ENCODE measurements at regions not wholly inside any gene's neighbourhood (a gene's known extent, or its start where the extent isn't known, plus 50 kb on each side); places are given as distances from the start of the nearest gene placed in this dataset.

- Mint-ChIP-seq H3K4me3 (ENCODE audit: unreplicated experiment) (no peak overlapping the region), H3K4me1 (ENCODE audit: unreplicated experiment) (peaks cover 36% of the 10 kb centered on the region), H3K27ac (ENCODE audit: unreplicated experiment) (peak overlapping the region; percentile 9), H3K9me3 (ENCODE audit: unreplicated experiment) (no peaks in the 10 kb centered on the region), H3K36me3 (ENCODE audit: unreplicated experiment) (no peaks in the 10 kb centered on the region), H3K27me3 (ENCODE audit: unreplicated experiment) (no peaks in the 10 kb centered on the region)
- TF ChIP-seq, protein P1, sequence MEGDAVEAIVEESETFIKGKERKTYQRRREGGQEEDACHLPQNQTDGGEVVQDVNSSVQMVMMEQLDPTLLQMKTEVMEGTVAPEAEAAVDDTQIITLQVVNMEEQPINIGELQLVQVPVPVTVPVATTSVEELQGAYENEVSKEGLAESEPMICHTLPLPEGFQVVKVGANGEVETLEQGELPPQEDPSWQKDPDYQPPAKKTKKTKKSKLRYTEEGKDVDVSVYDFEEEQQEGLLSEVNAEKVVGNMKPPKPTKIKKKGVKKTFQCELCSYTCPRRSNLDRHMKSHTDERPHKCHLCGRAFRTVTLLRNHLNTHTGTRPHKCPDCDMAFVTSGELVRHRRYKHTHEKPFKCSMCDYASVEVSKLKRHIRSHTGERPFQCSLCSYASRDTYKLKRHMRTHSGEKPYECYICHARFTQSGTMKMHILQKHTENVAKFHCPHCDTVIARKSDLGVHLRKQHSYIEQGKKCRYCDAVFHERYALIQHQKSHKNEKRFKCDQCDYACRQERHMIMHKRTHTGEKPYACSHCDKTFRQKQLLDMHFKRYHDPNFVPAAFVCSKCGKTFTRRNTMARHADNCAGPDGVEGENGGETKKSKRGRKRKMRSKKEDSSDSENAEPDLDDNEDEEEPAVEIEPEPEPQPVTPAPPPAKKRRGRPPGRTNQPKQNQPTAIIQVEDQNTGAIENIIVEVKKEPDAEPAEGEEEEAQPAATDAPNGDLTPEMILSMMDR (IDR thresholded peaks at IDR 0.05): no peak
- no peak for DNase-seq (ENCODE audit: extremely low spot score, unreplicated experiment)
Observed at GRCh38 chr9:108517651-108518365, 338.0 kb downstream of the ACTL7B start.

DNA sequence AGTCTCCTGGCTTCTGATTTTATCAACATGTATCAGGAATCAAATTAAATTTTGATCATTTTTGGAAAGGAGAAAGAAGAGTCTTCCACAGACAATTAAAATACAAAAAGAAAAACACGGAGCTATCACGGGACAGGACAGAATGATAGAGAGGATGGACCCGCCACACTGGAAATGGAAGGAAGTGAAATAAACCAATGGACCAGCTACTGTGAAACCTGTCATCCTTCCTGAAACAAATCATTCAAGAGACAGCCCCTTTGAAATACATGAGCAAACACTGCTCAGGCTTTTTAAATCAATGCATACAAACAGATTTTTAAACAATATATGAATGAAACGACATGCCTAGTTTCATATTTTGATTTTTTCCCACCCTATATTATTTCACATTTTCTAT is 339.4 kb downstream of the ACTL7B start:
- DNase-seq (ENCODE audit: extremely low spot score, unreplicated experiment): no peak
- Mint-ChIP-seq H3K27ac (ENCODE audit: unreplicated experiment) (peak overlapping the region; percentile 43), H3K9me3 (ENCODE audit: unreplicated experiment) (no peaks in the 10 kb centered on the region), H3K27me3 (ENCODE audit: unreplicated experiment) (no peaks in the 10 kb centered on the region), H3K4me3 (ENCODE audit: unreplicated experiment) (no peak overlapping the region), H3K36me3 (ENCODE audit: unreplicated experiment) (no peaks in the 10 kb centered on the region), H3K4me1 (ENCODE audit: unreplicated experiment) (peaks cover 38% of the 10 kb centered on the region)
- TF ChIP-seq, protein P1 (IDR thresholded peaks at IDR 0.05): no peak

- no peak overlapping the region for H3K27ac Mint-ChIP-seq (ENCODE audit: unreplicated experiment)
- no peak for DNase-seq (ENCODE audit: extremely low spot score, unreplicated experiment)
- H3K9me3 Mint-ChIP-seq (ENCODE audit: unreplicated experiment): no peaks in the 10 kb centered on the region
- TF ChIP-seq, protein P1 (IDR thresholded peaks at IDR 0.05): no peak
- H3K4me1 Mint-ChIP-seq (ENCODE audit: unreplicated experiment): peaks cover 32% of the 10 kb centered on the region
- H3K27me3 Mint-ChIP-seq (ENCODE audit: unreplicated experiment): no peaks in the 10 kb centered on the region
- H3K4me3 Mint-ChIP-seq (ENCODE audit: unreplicated experiment): no peak overlapping the region
- no peaks in the 10 kb centered on the region for H3K36me3 Mint-ChIP-seq (ENCODE audit: unreplicated experiment)
Observed at GRCh38 chr9:108515856-108516255, 339.9 kb downstream of the ACTL7B start.

DNA sequence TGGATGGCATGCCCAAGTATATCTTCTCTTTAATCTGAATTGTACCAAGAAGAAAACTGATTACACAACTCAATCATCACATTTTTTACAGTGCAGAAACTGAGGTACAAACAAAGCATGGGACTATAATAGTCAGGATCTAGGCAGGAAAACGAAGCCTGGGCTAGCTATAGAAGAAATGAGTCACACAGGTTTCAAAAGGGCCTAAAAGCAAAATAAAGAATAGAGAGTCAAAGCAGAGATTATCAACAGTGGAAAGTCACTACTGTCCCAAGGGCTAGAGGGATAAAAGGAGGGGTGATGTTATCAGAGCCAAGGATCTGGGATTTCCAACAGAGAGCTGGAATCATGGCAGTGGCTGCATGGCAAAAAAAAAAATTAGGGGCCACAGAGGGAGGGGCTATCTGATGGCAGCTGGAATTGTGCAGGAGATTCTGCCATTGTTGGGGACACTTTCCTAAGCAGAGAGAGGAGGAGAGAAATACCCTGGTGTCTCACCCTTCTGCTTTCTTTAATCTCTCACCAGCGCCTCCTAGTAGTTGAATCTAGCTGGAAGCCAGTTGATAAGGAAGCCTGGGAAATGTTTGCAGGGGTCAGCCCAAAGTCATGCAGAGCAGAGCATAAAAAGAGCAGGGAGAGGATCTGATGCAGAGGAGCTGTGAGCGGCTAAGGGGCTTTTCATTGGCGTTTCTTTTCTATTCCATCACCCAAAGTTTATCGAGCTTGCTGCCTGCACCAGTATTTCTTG is 343.2 kb downstream of the ACTL7B start:
- Mint-ChIP-seq H3K9me3 (ENCODE audit: unreplicated experiment) (no peaks in the 10 kb centered on the region), H3K4me3 (ENCODE audit: unreplicated experiment) (no peak overlapping the region), H3K4me1 (ENCODE audit: unreplicated experiment) (peaks cover 14% of the 10 kb centered on the region), H3K27me3 (ENCODE audit: unreplicated experiment) (no peaks in the 10 kb centered on the region), H3K27ac (ENCODE audit: unreplicated experiment) (no peak overlapping the region), H3K36me3 (ENCODE audit: unreplicated experiment) (peaks cover 2% of the 10 kb centered on the region)
- no peak for DNase-seq (ENCODE audit: extremely low spot score, unreplicated experiment)
- TF ChIP-seq, protein P1 (IDR thresholded peaks at IDR 0.05): no peak

- Mint-ChIP-seq H3K4me3 (ENCODE audit: unreplicated experiment) (no peak overlapping the region), H3K27ac (ENCODE audit: unreplicated experiment) (no peak overlapping the region), H3K4me1 (ENCODE audit: unreplicated experiment) (peaks cover 8% of the 10 kb centered on the region), H3K36me3 (ENCODE audit: unreplicated experiment) (peaks cover 2% of the 10 kb centered on the region), H3K9me3 (ENCODE audit: unreplicated experiment) (no peaks in the 10 kb centered on the region), H3K27me3 (ENCODE audit: unreplicated experiment) (no peaks in the 10 kb centered on the region)
- no peak for DNase-seq (ENCODE audit: extremely low spot score, unreplicated experiment)
- TF ChIP-seq, protein P1 (IDR thresholded peaks at IDR 0.05): no peak
Observed at GRCh38 chr9:108511307-108511706, 344.5 kb downstream of the ACTL7B start.

Data from osteocyte (in vitro differentiated cells).